Endodermal cell (in vitro differentiated cells): ENCODE measurements at regions not wholly inside any gene's neighbourhood (a gene's known extent, or its start where the extent isn't known, plus 50 kb on each side); places are given as distances from the start of the nearest gene placed in this dataset.

Experiments
- DNase-seq: peaks from one replicate; pipeline ENCODE4 v3.0.0-alpha.2; 2017
- H3K27ac ChIP-seq: 2 replicates; pipeline ENCODE4 v1.5.1; 2013; ENCODE audit warnings: mild to moderate bottlenecking, low read depth, low read length, moderate library complexity
- H3K27me3 ChIP-seq: 2 replicates; pipeline ENCODE4 v1.6.1; 2013; ENCODE audit warnings: mild to moderate bottlenecking, low read length, moderate library complexity; ENCODE audit not compliant: insufficient read depth, control insufficient read depth, poor library complexity, severe bottlenecking
- H3K36me3 ChIP-seq: 2 replicates; pipeline ENCODE4 v1.7.0; 2013; ENCODE audit warnings: mild to moderate bottlenecking, low read length, moderate library complexity; ENCODE audit not compliant: control insufficient read depth, insufficient read depth
- H3K4me1 ChIP-seq: one replicate; pipeline ENCODE4 v1.7.0; 2013; ENCODE audit warnings: low read length; ENCODE audit not compliant: control insufficient read depth, insufficient read depth
- H3K4me3 ChIP-seq: 2 replicates; pipeline ENCODE4 v1.5.1; 2013; ENCODE audit warnings: mild to moderate bottlenecking, low read length, moderate library complexity
- H3K9ac ChIP-seq: 2 replicates; pipeline ENCODE4 v1.6.1; 2013; ENCODE audit warnings: mild to moderate bottlenecking, low read length, moderate library complexity; ENCODE audit not compliant: poor library complexity, severe bottlenecking; ENCODE audit errors: extremely low read depth
- H3K9me3 ChIP-seq: 2 replicates; pipeline ENCODE4 v1.6.1; 2013; ENCODE audit warnings: mild to moderate bottlenecking, low read length, moderate library complexity; ENCODE audit not compliant: control insufficient read depth
- H3K27ac Mint-ChIP-seq: 2 replicates; pipeline ENCODE4 v1.8.0; 2020; ENCODE audit warnings: mixed read lengths
- H3K27me3 Mint-ChIP-seq: 2 replicates; pipeline ENCODE4 v1.8.0; 2021; ENCODE audit warnings: mild to moderate bottlenecking, mixed read lengths; ENCODE audit not compliant: insufficient read depth
- H3K36me3 Mint-ChIP-seq: 2 replicates; pipeline ENCODE4 v1.8.0; 2020; ENCODE audit warnings: low read depth, mixed read lengths
- H3K4me1 Mint-ChIP-seq: 2 replicates; pipeline ENCODE4 v1.8.0; 2020; ENCODE audit warnings: mixed read lengths
- H3K4me3 Mint-ChIP-seq: 2 replicates; pipeline ENCODE4 v1.8.0; 2020; ENCODE audit warnings: mild to moderate bottlenecking, moderate library complexity, mixed read lengths
- H3K9me3 Mint-ChIP-seq: 2 replicates; pipeline ENCODE4 v1.8.0; 2020; ENCODE audit warnings: mild to moderate bottlenecking, mixed read lengths
- WGBS, 2 experiments: methylation state at CpG; one replicate each; pipeline versions ENCODE4 v1.1.5 to v1.1.7; 2013; ENCODE audit warnings: missing lambda C conversion rate in 2 of 2, mixed read lengths in 1 of 2; ENCODE audit not compliant: insufficient coverage in 1 of 2, insufficient read length in 1 of 2; 5-methylcytosine and 5-hydroxymethylcytosine counted together
- TF ChIP-seq, protein P1 (sequence below): fragments of 200-600 bp; sonication (generic); conservative IDR thresholded peaks from 2 replicates; pipeline ENCODE4 v1.5.0; 2021; ENCODE audit warnings: antibody characterized with exemption, mild to moderate bottlenecking

DNA sequence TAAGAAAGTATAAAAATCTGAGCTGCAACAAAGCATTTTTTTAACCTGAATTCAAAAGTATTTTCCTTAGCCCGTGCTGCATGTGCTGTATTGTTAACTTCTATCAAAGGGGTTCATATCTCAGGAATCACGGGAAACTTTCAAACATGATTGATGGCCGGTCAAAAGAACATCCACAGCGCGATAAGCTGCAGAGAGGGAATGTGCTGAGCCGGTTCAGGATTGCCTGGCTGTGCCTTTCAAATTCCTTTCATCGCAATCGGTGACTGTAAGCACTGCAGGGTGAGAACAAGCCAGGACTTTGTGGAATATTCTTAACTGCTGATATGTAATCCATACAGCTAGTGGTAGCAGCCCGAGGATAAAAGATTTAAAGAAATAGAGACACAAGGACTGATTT, 210.9 kb upstream of the NOCT start:
- H3K36me3 ChIP-seq, result no peaks in the 10 kb centered on the region
- H3K36me3 Mint-ChIP-seq, result no peaks in the 10 kb centered on the region
- no peak overlapping the region for H3K4me3 Mint-ChIP-seq
- H3K4me1 ChIP-seq, result peaks cover 5% of the 10 kb centered on the region
- H3K9ac ChIP-seq, result no peak overlapping the region
- WGBS, 2 experiments, result 45 to 74% methylated on average over 9 of the region's 9 CpGs
- peaks cover 4% of the 10 kb centered on the region for H3K27me3 Mint-ChIP-seq
- no peak for DNase-seq
- peaks cover 8% of the 10 kb centered on the region for H3K4me1 Mint-ChIP-seq
- H3K27ac Mint-ChIP-seq, result no peak overlapping the region
- no peaks in the 10 kb centered on the region for H3K27me3 ChIP-seq
- H3K27ac ChIP-seq, result no peak overlapping the region
- no peaks in the 10 kb centered on the region for H3K9me3 ChIP-seq
- no peaks in the 10 kb centered on the region for H3K9me3 Mint-ChIP-seq
- H3K4me3 ChIP-seq, result no peak overlapping the region
- TF ChIP-seq, protein P1, sequence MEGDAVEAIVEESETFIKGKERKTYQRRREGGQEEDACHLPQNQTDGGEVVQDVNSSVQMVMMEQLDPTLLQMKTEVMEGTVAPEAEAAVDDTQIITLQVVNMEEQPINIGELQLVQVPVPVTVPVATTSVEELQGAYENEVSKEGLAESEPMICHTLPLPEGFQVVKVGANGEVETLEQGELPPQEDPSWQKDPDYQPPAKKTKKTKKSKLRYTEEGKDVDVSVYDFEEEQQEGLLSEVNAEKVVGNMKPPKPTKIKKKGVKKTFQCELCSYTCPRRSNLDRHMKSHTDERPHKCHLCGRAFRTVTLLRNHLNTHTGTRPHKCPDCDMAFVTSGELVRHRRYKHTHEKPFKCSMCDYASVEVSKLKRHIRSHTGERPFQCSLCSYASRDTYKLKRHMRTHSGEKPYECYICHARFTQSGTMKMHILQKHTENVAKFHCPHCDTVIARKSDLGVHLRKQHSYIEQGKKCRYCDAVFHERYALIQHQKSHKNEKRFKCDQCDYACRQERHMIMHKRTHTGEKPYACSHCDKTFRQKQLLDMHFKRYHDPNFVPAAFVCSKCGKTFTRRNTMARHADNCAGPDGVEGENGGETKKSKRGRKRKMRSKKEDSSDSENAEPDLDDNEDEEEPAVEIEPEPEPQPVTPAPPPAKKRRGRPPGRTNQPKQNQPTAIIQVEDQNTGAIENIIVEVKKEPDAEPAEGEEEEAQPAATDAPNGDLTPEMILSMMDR, result no peak

DNA sequence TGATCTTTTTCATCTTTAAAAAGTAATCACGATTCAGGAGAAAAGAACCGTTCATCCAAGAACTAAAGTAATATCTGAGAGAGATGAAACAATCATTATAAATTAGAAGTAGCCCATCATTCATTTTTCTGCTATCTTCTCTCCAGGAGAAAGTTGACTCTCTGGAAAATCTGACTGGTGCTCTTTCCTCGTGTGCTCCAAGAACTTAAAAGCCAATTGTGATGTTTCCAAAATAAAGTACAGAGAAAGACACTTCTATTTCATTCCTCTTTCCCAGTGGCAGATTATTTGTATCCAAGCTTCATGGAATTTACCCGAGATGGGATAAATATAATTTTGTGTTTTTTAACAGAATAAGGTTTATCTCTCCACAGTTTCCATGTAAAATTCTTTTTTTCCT, 212.5 kb upstream of the NOCT start:
- H3K36me3 ChIP-seq, result no peaks in the 10 kb centered on the region
- peaks cover 4% of the 10 kb centered on the region for H3K27me3 Mint-ChIP-seq
- H3K36me3 Mint-ChIP-seq, result no peaks in the 10 kb centered on the region
- H3K9ac ChIP-seq, result no peak overlapping the region
- TF ChIP-seq, protein P1, result no peak
- no peak overlapping the region for H3K27ac ChIP-seq
- H3K4me3 ChIP-seq, result no peak overlapping the region
- no peak for DNase-seq
- no peaks in the 10 kb centered on the region for H3K27me3 ChIP-seq
- no peaks in the 10 kb centered on the region for H3K9me3 ChIP-seq
- H3K9me3 Mint-ChIP-seq, result no peaks in the 10 kb centered on the region
- H3K4me1 ChIP-seq, result peaks cover 5% of the 10 kb centered on the region
- WGBS, 2 experiments, result 88 to 90% methylated on average over 1 to 3 of the region's 4 CpGs
- H3K4me1 Mint-ChIP-seq, result peaks cover 8% of the 10 kb centered on the region
- H3K4me3 Mint-ChIP-seq, result no peak overlapping the region
- no peak overlapping the region for H3K27ac Mint-ChIP-seq

DNA sequence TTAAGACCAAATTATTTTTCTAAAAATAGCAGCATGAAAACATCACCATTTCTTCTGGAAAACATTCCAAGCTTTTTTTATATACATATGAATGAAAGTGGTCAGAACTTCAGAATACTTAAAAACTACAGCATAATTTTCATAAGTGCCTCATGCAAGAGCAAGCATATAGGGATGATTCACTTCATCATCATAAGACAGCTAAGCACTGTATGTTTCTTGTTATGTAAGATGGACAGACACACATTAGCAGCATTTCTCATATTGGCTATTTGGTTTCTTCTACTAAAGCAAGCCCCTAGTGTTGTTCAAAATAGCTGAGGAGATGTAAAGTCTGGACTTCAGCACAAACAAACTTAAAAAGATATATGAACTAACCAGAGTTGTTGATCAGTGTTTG, 213.1 kb upstream of the NOCT start:
- H3K4me1 ChIP-seq, result peaks cover 5% of the 10 kb centered on the region
- H3K4me3 Mint-ChIP-seq, result no peak overlapping the region
- H3K9ac ChIP-seq, result no peak overlapping the region
- H3K27me3 ChIP-seq, result no peaks in the 10 kb centered on the region
- H3K27ac Mint-ChIP-seq, result no peak overlapping the region
- H3K36me3 Mint-ChIP-seq, result no peaks in the 10 kb centered on the region
- peaks cover 6% of the 10 kb centered on the region for H3K4me1 Mint-ChIP-seq
- H3K27me3 Mint-ChIP-seq, result peaks cover 4% of the 10 kb centered on the region
- H3K36me3 ChIP-seq, result no peaks in the 10 kb centered on the region
- no peak for DNase-seq
- no peaks in the 10 kb centered on the region for H3K9me3 ChIP-seq
- H3K27ac ChIP-seq, result no peak overlapping the region
- TF ChIP-seq, protein P1, result peak; percentile 28
- no peaks in the 10 kb centered on the region for H3K9me3 Mint-ChIP-seq
- H3K4me3 ChIP-seq, result no peak overlapping the region
